Fibroblast of skin of back (primary cell): ENCODE measurements at regions not wholly inside any gene's neighbourhood (a gene's known extent, or its start where the extent isn't known, plus 50 kb on each side); places are given as distances from the start of the nearest gene placed in this dataset.
"Not testable (repeated sequence)": the region's sequence is repeated elsewhere in the genome, so short reads cannot be mapped to it uniquely, and the experiment has no call there.

ENCODE experiments used
- DNase-seq: peaks from one replicate; pipeline ENCODE4 v3.0.0-alpha.2; 2013

DNA sequence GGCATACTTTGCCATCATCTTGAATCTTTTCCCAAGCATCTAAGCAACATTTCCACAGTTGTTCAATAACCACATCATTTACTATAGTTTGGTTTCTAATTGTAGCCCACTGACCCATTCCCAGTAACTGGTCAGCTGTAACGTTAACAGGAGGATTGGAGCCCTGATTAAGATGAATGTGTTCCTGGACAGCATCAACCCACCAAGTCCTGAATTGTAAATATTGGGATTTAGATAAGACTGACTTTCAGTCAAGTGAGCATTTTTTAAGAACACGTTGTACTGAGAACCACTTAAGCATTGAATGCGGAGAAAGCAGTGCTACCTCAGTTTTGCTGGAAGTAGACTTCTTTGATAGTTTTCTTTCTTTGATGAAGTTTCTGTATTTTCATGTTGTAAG lies 53.3 kb upstream of the ARL4D start:
- not testable (repeated sequence) for DNase-seq

DNA sequence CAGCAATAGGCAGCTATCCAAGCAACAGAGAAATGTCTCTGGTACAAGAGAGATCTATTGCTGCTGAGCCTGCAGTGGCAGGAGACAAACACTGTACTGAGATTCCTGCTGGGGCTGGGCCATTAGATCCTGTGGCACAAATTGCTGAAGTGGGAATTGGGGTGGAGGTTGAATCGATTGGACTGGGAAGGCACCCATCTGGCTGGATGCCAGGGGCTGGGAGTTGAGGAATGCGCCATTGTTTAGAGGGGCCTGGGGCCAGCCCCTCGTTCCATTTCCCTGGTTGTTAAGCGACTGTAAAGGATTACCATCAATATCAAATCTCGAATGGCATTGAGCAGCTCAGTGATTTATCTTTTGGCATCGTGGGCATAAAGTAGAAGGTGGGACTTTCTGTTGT lies 54.1 kb upstream of the ARL4D start:
- DNase-seq: no peak

DNA sequence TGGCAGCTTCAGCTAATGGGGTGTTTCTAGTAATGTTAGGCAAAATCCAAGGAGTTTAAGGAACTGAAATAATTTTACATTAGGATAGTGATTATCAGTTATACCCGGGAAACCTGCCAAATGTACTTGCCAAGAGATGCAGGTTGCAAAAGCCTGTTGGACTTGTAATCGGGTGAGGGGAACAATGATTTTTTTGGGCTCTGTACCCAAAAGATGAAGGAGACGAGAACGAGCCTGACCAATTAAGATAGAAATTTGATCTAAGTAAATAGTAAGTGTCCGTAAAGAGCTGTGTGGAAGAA lies 56.3 kb upstream of the ARL4D start:
- no peak for DNase-seq

DNA sequence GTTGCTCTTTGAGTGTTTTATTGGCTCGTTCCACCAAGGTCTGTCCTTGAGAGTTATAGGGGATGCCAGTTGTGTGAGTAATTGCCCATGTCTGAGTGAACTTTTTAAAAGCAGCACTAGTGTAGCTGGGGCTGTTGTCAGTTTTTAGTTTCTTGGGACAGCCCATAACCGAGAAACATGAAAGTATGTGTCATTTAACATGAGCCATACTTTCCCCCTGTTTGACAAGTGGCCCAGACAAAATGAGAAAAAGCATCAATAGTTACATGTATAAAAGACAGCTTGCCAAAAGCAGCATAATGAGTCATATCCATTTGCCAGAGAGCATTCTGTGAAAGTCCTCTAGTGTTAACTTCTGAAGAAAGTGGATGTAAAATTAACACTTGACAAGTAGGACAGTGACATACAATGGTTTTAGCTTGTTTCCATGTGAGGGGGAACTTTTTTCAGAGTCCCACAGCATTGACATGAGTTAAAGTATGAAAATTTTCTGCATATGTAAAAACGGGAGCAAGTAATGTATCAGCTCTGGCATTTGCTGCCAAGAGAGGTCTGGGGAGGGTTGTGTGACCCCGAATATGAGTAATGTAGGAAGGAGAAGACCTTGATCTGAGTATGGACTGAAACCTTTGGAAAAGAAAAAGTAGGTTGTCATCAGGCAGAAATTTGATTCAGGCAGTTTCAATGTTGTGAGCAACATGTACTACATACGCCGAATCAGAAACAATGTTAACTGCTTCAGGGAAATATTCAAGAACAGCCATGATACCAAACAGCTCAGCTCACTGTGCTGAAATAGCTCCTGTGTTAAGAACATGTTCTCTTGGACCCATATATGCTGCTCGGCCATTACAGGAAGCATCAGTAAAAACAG lies 56.8 kb upstream of the ARL4D start:
- DNase-seq: peak; percentile 89

DNA sequence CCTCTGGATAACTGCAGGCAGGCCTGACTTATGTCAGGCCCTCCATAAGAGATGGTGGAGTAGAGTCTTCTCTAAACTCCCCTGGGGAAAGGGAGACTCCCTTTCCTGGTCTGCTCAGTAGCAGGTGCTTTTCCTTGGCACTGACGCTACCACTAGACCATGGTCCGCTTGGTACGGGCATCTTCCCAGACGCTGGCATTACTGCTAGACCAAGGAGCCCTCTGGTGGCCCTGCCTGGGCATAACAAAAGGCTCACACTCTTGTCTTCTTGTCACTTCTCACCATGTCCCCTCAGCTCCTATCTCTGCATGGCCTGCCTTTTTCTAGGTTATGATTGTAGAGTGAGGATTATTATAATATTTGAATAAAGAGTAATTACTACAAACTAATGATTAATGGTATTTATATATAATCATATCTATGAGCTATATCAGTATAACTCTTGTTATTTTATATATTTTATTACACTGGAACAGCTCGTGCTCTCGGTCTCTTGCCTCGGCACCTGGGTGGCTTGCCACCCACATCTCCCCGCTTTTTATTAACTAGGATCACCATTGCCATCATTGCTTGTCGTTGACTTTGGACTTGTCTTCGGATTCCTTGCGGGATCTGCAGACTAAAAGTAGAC lies 59.8 kb upstream of the ARL4D start:
- peak; percentile 64 for DNase-seq

DNA sequence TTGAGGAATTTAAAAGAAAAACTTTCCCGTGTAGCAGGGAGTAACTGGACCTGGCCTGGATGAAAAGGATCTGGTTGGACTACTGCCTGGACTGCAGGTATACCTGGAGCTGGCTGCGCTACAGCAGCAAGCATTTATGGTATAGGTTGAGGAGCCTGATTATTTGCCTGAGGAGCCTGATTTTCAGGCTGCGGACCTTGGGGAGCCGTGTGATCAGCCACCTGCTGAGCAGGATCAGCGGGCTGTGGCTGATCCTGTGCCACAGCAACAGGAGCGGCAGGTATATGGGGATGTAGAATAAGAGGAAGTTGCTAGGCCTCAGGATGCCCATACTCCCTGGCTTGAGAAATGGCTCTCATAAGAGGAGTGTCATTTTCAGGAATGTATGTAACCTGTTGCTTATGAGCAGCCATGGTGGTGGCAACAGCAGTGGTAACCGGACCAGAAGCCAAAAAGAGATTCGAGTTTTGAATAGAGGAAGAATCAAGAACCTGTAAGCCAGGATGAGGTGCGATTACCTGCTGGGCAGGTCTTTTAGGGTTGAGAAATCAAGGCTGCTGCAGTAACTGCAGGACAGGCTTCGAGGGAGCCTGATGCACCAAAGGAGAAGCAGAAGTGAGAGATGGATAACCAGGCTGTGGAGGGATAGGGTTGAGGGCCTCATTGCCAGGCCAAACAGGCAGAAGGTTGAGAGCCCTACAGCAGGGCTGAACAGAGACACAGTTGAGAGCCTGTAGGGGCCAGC lies 60.9 kb upstream of the ARL4D start:
- no peak for DNase-seq

DNA sequence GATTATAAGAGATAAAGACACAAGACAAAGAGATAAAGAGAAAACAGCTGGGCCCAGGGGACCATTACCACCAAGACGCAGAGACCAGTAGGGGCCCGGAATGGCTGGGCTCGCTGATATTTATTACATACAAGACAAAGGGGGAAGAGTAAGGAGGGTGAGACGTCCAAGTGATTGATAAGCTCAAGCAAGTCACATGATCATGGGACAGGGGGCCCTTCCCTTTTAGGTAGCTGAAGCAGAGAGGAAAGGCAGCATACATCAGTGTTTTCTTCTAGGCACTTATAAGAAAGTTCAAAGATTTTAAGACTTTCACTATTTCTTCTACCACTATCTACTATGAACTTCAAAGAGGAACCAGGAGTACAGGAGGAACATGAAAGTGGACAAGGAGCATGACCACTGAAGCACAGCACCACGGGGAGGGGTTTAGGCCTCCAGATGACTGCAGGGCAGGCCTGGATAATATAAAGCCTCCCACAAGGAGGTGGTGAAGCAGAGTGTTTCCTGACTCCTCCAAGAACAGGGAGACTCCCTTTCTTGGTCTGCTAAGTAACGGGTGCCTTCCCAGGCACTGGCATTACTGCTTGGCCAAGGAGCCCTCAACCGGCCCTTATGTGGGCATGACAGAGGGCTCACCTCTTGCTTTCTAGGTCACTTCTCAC lies 63.9 kb upstream of the ARL4D start:
- DNase-seq: no peak

DNA sequence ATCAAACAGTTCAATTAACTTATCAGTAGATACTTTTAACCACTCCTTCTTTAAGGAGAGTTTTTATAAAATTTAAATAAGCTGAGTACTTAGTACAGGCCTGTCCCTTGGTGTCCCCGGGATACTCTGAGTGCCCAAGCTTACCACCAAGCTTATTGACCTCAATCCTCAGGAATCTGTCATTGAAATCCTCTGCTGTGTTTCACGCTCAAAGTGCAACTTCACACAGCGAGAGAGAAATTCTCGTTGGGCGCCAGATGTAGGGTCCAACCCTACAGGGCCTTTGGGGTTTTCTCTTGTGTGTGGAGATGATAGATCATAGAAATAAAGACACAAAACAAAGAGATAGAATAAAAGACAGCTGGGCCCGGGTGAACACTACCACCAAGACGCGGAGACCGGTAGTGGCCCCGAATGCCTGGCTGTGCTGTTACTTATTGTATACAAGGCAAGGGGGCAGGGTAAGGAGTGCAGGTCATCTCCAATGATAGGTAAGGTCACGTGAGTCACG lies 65.3 kb upstream of the ARL4D start:
- DNase-seq: peak; percentile 51

DNA sequence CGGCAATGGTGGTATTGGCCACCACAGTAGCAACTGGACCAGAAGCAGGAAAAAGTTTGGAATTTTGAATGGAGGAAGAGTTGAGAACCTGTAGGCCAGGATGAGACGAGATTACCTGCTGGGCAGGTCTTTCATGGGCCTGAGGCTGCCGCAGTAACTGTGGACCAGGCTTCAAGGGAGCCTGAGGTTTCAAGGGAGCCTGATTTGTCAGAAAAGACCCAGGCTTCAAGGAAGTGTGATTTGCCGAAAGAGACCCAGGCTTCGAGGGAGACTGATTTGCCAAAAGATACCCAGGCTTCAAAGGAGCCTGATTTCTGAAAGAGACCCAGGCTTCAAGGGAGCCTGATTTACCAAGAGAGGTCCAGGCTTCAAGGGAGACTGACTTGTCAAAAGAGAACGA lies 66.6 kb upstream of the ARL4D start:
- no peak for DNase-seq

DNA sequence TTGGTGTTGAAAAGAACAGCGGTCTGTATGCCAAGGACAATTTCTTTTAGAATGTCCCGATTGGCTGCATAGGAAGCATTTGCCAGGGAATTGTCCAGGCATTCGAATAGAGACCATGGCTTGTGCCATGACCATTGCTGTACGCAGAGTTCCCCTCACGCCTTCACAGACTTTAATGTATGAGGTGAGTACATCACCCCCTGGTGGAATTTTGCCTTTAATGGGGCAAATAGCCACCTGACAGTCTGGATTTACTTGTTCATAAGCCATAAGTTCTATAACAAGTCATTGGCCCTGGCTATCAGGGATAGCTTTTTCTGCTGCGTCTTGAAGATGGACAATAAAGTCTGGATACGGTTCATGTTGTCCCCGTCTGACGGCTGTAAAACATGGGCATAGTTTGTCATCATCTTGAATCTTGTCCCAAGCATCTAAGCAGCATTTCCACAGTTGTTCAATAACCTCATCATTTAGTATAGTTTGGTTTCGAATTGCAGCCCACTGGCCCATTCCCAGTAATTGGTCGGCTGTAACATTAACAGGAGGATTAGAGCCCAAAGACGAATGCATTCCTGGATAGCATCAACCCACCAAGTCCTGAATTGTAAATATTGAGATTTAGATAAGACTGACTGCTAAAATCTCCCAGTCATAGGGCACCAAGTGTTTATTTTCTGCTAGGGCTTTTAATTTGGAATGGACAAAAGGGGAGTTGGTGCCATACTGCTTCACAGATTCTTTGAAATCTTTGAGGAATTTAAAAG lies 67.7 kb upstream of the ARL4D start:
- DNase-seq: no peak

DNA sequence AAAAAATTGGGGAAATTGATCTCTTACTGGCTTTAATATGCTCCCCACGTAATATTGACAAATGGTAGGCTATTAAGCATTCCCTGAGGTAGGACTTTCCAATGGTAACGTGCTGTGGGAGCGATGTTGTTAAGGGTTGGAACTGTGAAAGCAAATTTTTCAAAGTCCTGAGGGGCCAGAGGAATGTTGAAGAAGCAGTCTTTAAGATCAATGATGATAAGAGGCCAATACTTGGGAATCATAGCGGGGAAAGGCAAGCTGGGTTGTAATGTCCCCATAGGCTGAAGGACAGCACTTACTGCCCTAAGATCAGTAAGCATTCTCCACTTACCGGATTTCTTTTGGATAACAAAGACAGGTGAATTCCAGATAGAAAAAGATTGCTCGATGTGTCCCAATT lies 69.6 kb upstream of the ARL4D start:
- DNase-seq: no peak

DNA sequence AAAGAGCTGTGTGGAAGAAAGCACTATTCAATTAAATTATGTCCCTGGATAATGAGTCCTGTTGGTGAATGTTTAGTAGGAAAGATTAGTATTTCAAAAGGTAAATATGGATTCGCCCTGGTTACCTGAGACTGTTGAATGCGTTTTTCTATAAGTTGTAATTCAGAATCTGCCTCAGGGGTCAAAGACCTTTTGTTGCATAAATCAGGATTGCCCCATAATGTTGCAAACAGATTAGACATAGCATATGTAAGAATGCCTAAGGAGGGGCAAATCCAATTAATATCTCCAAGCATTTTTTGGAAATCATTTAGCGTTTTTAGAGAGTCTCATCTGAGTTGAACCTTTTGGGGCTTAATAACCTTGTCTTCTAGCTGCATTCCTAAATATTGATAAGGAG lies 70.1 kb upstream of the ARL4D start:
- no peak for DNase-seq

DNA sequence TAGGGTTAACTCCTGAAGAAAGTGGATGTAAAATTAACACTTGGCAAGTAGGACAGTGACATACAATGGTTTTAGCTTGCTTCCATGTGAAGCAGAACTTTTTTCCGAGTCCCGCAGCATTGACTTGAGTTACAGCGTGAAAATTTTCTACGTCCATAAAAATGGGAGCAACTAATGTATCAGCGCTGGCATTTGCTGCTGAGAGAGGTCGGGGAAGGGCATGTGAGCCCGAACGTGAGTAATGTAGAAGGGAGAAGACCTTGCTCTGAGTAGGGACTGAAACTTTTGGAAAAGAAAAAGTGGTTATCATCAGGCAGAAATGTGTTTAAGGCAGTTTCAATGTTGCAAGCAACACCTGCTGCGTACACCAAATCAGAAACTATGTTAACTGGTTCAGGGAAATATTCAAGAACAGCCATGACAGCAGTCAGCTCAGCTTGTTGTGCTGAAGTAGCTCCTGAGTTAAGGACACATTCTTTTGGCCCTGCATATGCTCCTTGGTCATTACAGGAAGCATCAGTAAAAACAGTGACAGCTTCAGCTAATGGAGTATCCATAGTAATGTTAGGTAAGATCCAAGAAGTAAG lies 70.9 kb upstream of the ARL4D start:
- no peak for DNase-seq

DNA sequence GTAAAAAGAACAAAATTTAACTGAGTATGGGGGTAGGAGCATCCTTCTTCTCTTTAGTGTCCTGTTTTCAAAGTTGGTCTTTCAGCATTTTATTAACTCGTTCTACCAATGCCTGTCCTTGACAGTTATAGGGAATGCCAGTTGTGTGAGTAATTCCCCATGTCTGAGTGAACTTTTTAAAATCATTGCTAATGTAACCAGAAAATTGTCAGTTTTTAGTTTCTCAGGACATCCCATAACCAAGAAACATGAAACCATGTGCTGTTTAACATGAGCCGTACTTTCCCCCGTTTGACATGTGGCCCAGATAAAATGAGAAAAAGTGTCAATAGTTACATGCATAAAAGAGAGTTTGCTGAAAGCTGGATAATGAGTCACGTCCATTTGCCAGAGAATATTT lies 71.4 kb upstream of the ARL4D start:
- DNase-seq: peak; percentile 31

DNA sequence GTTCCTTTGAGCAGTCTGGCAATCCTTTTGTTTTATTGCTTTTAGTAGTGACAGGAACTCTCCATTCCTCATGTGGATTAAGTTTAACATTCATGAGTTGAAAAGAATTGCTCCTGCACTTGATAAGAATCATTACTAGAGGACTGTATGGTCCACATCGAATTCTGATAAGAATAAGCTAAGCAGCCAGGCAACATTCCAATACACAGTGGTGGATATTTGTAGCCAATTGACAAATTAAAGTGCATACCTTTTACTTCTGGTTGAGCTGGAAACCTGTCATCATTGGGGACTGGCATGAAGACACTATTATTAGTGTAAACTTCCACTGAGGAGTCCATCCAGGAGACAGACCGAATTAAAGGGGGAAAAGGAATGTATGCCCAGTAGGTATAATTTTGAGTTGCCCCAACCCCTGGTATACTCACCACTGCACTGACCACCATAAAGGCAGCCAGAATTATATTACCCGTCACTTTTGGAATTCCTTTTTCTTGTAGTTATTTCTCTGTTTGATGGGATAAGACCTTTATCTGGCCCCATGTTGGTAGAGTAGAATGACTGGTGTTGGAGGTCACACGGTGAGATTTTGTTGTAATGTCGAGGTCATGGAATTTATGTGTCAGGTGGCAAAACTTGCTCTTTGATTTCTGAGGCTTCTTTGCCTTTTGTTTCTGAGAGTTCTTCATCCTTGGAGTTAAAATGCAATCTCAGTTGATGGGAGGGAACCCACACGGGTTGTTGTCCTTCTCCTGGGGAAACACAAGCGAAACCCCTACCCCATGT lies 72.1 kb upstream of the ARL4D start:
- DNase-seq: no peak

DNA sequence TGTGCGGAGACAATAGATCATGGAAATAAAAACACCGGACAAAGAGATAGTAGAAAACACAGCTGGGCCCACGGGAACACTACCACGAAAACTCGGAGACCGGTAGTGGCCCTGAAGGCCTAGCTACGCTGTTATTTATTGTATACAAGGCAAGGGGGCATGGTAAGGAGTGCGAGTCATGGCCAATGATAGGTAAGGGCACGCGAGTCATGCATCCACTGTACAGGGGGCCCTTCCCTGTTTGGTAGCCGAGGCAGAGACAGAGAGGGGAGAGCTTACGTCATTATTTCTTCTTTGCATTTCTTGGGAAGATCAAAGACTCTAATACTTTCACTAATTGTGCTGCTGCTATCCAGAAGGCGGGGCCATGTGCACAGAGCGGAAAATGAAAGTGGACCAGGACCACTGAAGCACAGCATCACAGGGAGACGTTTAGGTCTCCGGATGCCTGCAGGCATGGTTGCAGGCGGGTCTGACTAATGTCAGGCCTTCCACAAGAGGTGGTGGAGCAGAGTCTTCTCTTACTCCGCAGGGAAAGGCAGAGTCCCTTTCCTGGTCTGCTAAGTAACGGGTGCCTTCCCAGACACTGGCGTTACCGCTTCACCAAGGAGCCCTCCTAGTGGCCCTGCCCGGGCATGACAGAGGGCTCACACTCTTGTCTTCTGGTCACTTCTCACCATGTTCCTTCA lies 74.4 kb upstream of the ARL4D start:
- DNase-seq: no peak

DNA sequence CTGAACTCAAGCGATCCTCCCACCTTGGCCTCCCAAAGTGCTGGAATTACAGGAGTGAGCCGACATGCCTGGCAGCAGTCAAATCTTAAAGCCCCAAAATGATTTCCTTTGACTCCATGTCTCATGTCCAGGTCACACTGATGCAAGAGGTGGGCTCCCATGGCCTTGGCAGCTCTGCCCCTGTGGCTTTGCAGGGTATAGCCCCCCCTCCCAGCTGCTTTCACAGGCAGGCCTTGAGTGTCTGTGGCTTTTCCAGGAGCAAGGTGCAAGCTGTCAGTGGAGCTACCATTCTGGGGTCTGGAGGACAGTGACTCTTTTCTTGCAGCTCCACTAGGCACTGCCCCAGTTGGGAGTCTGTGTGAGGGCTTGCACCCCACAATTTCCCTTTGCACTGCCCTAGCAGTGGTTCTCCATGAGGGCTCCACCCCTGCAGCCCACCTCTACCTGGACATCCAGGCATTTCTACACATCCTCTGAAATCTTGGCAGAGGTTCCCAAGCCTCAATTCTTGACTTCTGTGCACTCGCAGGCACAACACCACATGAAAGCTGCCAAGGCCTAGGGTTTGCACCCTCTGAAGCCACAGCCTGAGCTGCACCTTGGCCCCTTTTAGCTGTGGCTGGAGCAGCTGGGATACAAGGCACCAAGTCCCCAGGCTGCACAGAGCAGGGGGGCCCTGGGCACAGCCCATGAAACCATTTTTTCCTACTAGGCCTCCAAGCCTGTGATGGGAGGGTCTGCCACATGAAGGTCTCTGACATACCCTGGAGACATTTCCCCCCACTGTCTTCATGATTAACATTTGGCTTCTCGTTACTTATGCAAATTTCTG lies 79.3 kb upstream of the ARL4D start:
- no peak for DNase-seq

DNA sequence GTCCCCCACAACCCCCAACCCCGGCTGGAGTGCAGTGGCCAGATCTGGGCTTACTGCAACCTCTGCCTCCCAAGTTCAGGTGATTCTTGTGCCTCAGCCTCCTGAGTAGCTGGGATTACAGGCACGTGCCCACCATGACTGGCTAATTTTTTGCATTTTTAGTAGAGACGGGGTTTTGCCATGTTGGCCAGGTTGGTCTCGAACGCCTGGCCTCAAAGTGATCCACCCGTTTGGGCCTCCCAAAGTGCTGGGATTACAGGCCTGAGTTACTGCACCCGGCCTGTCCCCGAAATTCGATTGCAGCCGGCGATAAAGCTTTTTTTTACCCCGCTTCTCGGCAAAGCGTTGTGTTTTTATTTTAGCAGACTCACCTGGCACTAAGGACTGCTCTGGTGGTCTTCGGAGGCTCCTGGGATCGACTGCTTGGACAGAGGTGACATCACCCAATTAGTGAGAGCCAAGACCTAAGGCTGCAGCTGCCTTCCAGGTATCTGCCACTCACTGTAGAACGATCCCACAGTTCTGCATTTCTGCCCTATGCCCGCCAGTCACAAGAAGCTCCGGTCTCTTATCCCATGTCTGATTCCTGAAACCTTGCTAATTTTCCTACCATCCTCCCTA lies 82.2 kb upstream of the ARL4D start:
- no peak for DNase-seq
